H1 (cell line): ENCODE measurements at regions not wholly inside any gene's neighbourhood (a gene's known extent, or its start where the extent isn't known, plus 50 kb on each side); places are given as distances from the start of the nearest gene placed in this dataset.

Experiments used
- CTCF ChIA-PET: fragments of 300-600 bp; sonication (Branson Sonifier 250); formaldehyde crosslinking; loops from one replicate; lab custom pipeline; 2021; ENCODE audit not compliant: partially characterized antibody; lab: Charles Lee
- POLR2A ChIA-PET: fragments of 300-600 bp; sonication (Branson Sonifier 250); formaldehyde crosslinking; loops from one replicate; lab custom pipeline; 2021; ENCODE audit warnings: inconsistent platforms; ENCODE audit not compliant: partially characterized antibody; lab: Charles Lee
- DNase-seq, 2 experiments: peaks; one replicate each; pipeline versions ENCODE4 v3.0.0 to v3.0.0-alpha.2; 2010 to 2022; ENCODE audit warnings: low spot score in 2 of 2, low read depth in 1 of 2, mixed read lengths in 1 of 2
- FAIRE-seq: peaks from 2 replicates; lab custom pipeline; 2011; peaks lifted over from hg19 to GRCh38; lab: Jason Lieb, UNC
- H2AFZ ChIP-seq: 2 replicates; pipeline ENCODE4 v1.8.1; 2012; ENCODE audit warnings: low read length, inconsistent platforms
- H2AK5ac ChIP-seq: 2 replicates; pipeline ENCODE4 v1.6.1; 2013; ENCODE audit warnings: low read depth, low read length
- H2BK120ac ChIP-seq: replicated peaks from 2 replicates; pipeline ENCODE3; 2013; ENCODE audit warnings: low read depth, low read length, inconsistent platforms
- H2BK12ac ChIP-seq: 2 replicates; pipeline ENCODE4 v1.6.1; 2013; ENCODE audit warnings: low read depth, low read length
- H2BK15ac ChIP-seq: 2 replicates; pipeline ENCODE4 v1.6.1; 2013; ENCODE audit warnings: low read length
- H2BK20ac ChIP-seq: 2 replicates; pipeline ENCODE4 v1.6.1; 2013; ENCODE audit warnings: low read length
- H2BK5ac ChIP-seq: 2 replicates; pipeline ENCODE4 v1.6.1; 2013; ENCODE audit warnings: low read depth, low read length
- H3K14ac ChIP-seq: 2 replicates; pipeline ENCODE4 v1.6.1; 2013; ENCODE audit warnings: inconsistent platforms; ENCODE audit not compliant: insufficient read length
- H3K18ac ChIP-seq: 2 replicates; pipeline ENCODE4 v1.6.1; 2013; ENCODE audit warnings: low read length; ENCODE audit errors: extremely low read depth
- H3K23ac ChIP-seq: 2 replicates; pipeline ENCODE4 v1.6.1; 2013; ENCODE audit warnings: inconsistent platforms; ENCODE audit not compliant: insufficient read length
- H3K23me2 ChIP-seq: 2 replicates; pipeline ENCODE4 v1.6.1; 2013; ENCODE audit warnings: low read depth, low read length
- H3K27ac ChIP-seq: 2 replicates; pipeline ENCODE4 v1.6.1; 2011; ENCODE audit warnings: low read depth, low read length, inconsistent platforms
- H3K27me3 ChIP-seq, 4 experiments: replicated peaks in 1 of 4; 1 replicate in 1 of 4; 2 replicates in 3 of 4; pipeline versions ENCODE4 v1.6.1 to v1.8.1; 2011 to 2013; ENCODE audit warnings: low read length in 3 of 4, mild to moderate bottlenecking in 3 of 4, inconsistent platforms in 2 of 4, mixed read lengths in 2 of 4, moderate library complexity in 1 of 4; ENCODE audit not compliant: control insufficient read depth in 3 of 4, insufficient read depth in 3 of 4; ENCODE audit errors: extremely low read depth in 1 of 4
- H3K36me3 ChIP-seq, 4 experiments: 2 replicates each; pipeline versions ENCODE4 v1.6.1 to v1.8.1; 2011 to 2013; ENCODE audit warnings: mild to moderate bottlenecking in 4 of 4, low read length in 3 of 4, moderate library complexity in 2 of 4, control low read depth in 1 of 4, inconsistent platforms in 1 of 4; ENCODE audit not compliant: insufficient read depth in 4 of 4, control insufficient read depth in 2 of 4
- H3K4ac ChIP-seq: replicated peaks from 2 replicates; pipeline ENCODE3; 2013; ENCODE audit warnings: low read length, low read depth, mixed read lengths, inconsistent platforms; ENCODE audit not compliant: insufficient read length
- H3K4me1 ChIP-seq, 4 experiments: replicated peaks in 1 of 4; 1 replicate in 1 of 4; 2 replicates in 3 of 4; pipeline versions ENCODE4 v1.6.1 to v1.8.1; 2011 to 2013; ENCODE audit warnings: low read length in 3 of 4, inconsistent platforms in 2 of 4, mixed read lengths in 1 of 4; ENCODE audit not compliant: insufficient read depth in 4 of 4, control insufficient read depth in 3 of 4
- H3K4me2 ChIP-seq, 2 experiments: 2 replicates each; pipeline versions ENCODE4 v1.6.1 to v1.8.1; 2011 to 2013; ENCODE audit warnings: low read depth in 2 of 2, low read length in 2 of 2, control low read depth in 1 of 2, inconsistent platforms in 1 of 2, mild to moderate bottlenecking in 1 of 2; ENCODE audit not compliant: insufficient read depth in 1 of 2
- H3K4me3 ChIP-seq, 4 experiments: fragments of 200-600, 300-600 bp in 1 of 4; sonication (generic), shearing (Covaris generic), sonication (Bioruptor Twin) in 1 of 4; 2 replicates each; pipeline versions ENCODE4 v1.5.1 to v1.8.1; 2011 to 2016; ENCODE audit warnings: low read length in 4 of 4, low read depth in 3 of 4, control low read depth in 2 of 4, inconsistent platforms in 2 of 4, mild to moderate bottlenecking in 2 of 4, mixed read lengths in 1 of 4, moderate library complexity in 1 of 4; ENCODE audit not compliant: insufficient read depth in 2 of 4; ENCODE audit errors: extremely low read depth in 1 of 4
- H3K56ac ChIP-seq: replicated peaks from 2 replicates; pipeline ENCODE3; 2013; ENCODE audit warnings: low read depth, mild to moderate bottlenecking, mixed read lengths, low read length, inconsistent platforms; ENCODE audit not compliant: insufficient read length
- H3K79me1 ChIP-seq: 2 replicates; pipeline ENCODE4 v1.6.1; 2013; ENCODE audit warnings: low read depth, low read length, control low read depth
- H3K79me2 ChIP-seq, 2 experiments: 2 replicates each; pipeline versions ENCODE4 v1.6.1 to v1.8.1; 2012 to 2013; ENCODE audit warnings: low read length in 2 of 2, mild to moderate bottlenecking in 2 of 2, inconsistent platforms in 1 of 2; ENCODE audit not compliant: insufficient read depth in 2 of 2, control insufficient read depth in 1 of 2
- H3K9ac ChIP-seq, 4 experiments: replicated peaks in 1 of 4; 1 replicate in 1 of 4; 2 replicates in 3 of 4; pipeline versions ENCODE4 v1.6.1 to v1.8.1; 2011 to 2013; ENCODE audit warnings: low read depth in 3 of 4, low read length in 3 of 4, control low read depth in 2 of 4, mild to moderate bottlenecking in 2 of 4, moderate library complexity in 2 of 4, inconsistent platforms in 1 of 4; ENCODE audit errors: extremely low read depth in 1 of 4
- H3K9me3 ChIP-seq, 2 experiments: 2 replicates each; pipeline versions ENCODE4 v1.6.1 to v1.8.1; 2012 to 2013; ENCODE audit warnings: mild to moderate bottlenecking in 2 of 2, moderate library complexity in 2 of 2, control low read depth in 1 of 2, inconsistent platforms in 1 of 2, low read depth in 1 of 2, low read length in 1 of 2, mixed read lengths in 1 of 2; ENCODE audit not compliant: insufficient read depth in 2 of 2
- H4K20me1 ChIP-seq, 2 experiments: replicated peaks in 1 of 2; 2 replicates each; pipeline versions ENCODE3 to v1.8.1; 2011 to 2013; ENCODE audit warnings: inconsistent platforms in 2 of 2, low read length in 2 of 2, mild to moderate bottlenecking in 1 of 2; ENCODE audit not compliant: insufficient read depth in 2 of 2, control insufficient read depth in 1 of 2
- H4K5ac ChIP-seq: 2 replicates; pipeline ENCODE4 v1.6.1; 2013; ENCODE audit warnings: low read length, low read depth, mixed read lengths, inconsistent platforms; ENCODE audit not compliant: insufficient read length
- H4K8ac ChIP-seq: 2 replicates; pipeline ENCODE4 v1.8.0; 2013; ENCODE audit warnings: mild to moderate bottlenecking, moderate library complexity, low read length, inconsistent platforms; ENCODE audit not compliant: insufficient read depth; ENCODE audit errors: extremely low read depth
- H4K91ac ChIP-seq: replicated peaks from 2 replicates; pipeline ENCODE3; 2013; ENCODE audit warnings: low read length, mixed read lengths, inconsistent platforms; ENCODE audit not compliant: insufficient read length
- CBX8 ChIP-seq: fragments of 300-800, 300-1000 bp; sonication (generic); IDR thresholded peaks from 2 replicates; pipeline ENCODE4 v1.7.1; 2016; ENCODE audit warnings: low read depth, low read length, borderline replicate concordance
- CTCF ChIP-seq, 3 experiments: IDR thresholded peaks; 1 replicate in 2 of 3; 2 replicates in 1 of 3; pipeline versions ENCODE4 v1.5.1 to v1.6.1; 2011; ENCODE audit warnings: low read length in 3 of 3, mild to moderate bottlenecking in 3 of 3, inconsistent platforms in 2 of 3, low read depth in 1 of 3, moderate library complexity in 1 of 3; ENCODE audit not compliant: insufficient read depth in 1 of 3; ENCODE audit errors: control extremely low read depth in 1 of 3
- KDM5A ChIP-seq: fragments of 200-600 bp; IDR thresholded peaks from 2 replicates; pipeline ENCODE4 v1.7.1; 2012; ENCODE audit warnings: mild to moderate bottlenecking, low read length, inconsistent platforms, mixed read lengths
- SAP30 ChIP-seq: fragments of 300-600 bp; sonication (generic); IDR thresholded peaks from 2 replicates; pipeline ENCODE4 v1.7.1; 2012; ENCODE audit warnings: low read length, moderate library complexity, mild to moderate bottlenecking, inconsistent platforms; ENCODE audit not compliant: insufficient read depth, insufficient replicate concordance
- SP2 ChIP-seq: IDR thresholded peaks from 2 replicates; pipeline ENCODE4 v1.6.1; 2012; ENCODE audit warnings: mild to moderate bottlenecking, low read length, inconsistent platforms
- WGBS, 2 experiments: shearing (Covaris generic) in 1 of 2; methylation state at CpG; one replicate each; pipeline versions ENCODE4 v1.1.6 to v1.1.7; 2013 to 2015; ENCODE audit warnings: low lambda C conversion rate in 2 of 2, mixed read lengths in 2 of 2, inconsistent platforms in 1 of 2, low coverage in 1 of 2, missing lambda C conversion rate in 1 of 2; ENCODE audit not compliant: insufficient replicate concordance in 2 of 2, insufficient coverage in 1 of 2, insufficient read length in 1 of 2; ENCODE audit errors: extremely low coverage in 1 of 2, missing lambda C conversion rate in 1 of 2; 5-methylcytosine and 5-hydroxymethylcytosine counted together

GRCh38 chr3:33994568-33994967 lies 196.1 kb downstream of the PDCD6IP start:
- Histone ChIP-seq H3K23ac (no peak overlapping the region), H3K4ac (no peak overlapping the region), H3K79me1 (no peaks in the 10 kb centered on the region), H2BK20ac (no peak overlapping the region), H3K56ac (no peak overlapping the region), H2BK5ac (no peak overlapping the region), H3K9me3 (peaks cover 8 to 16% of the 10 kb centered on the region in 2 experiments), H2BK120ac (no peak overlapping the region), H3K18ac (no peak overlapping the region), H2AK5ac (no peak overlapping the region), H3K14ac (no peak overlapping the region), H4K91ac (no peak overlapping the region), H4K5ac (no peak overlapping the region), H2BK12ac (no peak overlapping the region), H2BK15ac (no peak overlapping the region), H3K4me1 (no peaks in the 10 kb centered on the region; a peak in 1 of 7 replicates), H3K27me3 (no peaks in the 10 kb centered on the region), H2AFZ (no peak overlapping the region), H3K9ac (no peak overlapping the region), H3K4me2 (no peak overlapping the region), H3K23me2 (no peaks in the 10 kb centered on the region), H4K8ac (no peak overlapping the region), H3K79me2 (no peaks in the 10 kb centered on the region), H3K36me3 (no peaks in the 10 kb centered on the region), H3K27ac (no peak overlapping the region), H4K20me1 (no peaks in the 10 kb centered on the region), H3K4me3 (no peak overlapping the region)
- ChIA-PET CTCF (interaction anchor here (1.7 kb wide), 1 partner anchor 21 kb away, joined by 5 read pairs; no protein-coding TSS in a partner anchor), POLR2A (no interaction called here)
- 0% methylated on average over 1 of the region's 1 CpG; no CpG with 5 or more reads in 1 of the 2 experiments for WGBS, 2 experiments
- DNase-seq (no peak), FAIRE-seq (no peak)
- TF ChIP-seq CTCF (IDR thresholded peaks at IDR 0.05; ENCODE audit: control extremely low read depth in 1 of 3, insufficient read depth in 1 of 3, low read depth in 1 of 3, low read length in 3 of 3) (no peak), SAP30 (no peak), KDM5A (no peak), CBX8 (no peak), SP2 (no peak)
